Fibroblast of skin of scalp (primary cell): ENCODE measurements at regions not wholly inside any gene's neighbourhood (a gene's known extent, or its start where the extent isn't known, plus 50 kb on each side); places are given as distances from the start of the nearest gene placed in this dataset.

Experiments
- DNase-seq: peaks from one replicate; pipeline ENCODE4 v3.0.0-alpha.2; 2013

DNA sequence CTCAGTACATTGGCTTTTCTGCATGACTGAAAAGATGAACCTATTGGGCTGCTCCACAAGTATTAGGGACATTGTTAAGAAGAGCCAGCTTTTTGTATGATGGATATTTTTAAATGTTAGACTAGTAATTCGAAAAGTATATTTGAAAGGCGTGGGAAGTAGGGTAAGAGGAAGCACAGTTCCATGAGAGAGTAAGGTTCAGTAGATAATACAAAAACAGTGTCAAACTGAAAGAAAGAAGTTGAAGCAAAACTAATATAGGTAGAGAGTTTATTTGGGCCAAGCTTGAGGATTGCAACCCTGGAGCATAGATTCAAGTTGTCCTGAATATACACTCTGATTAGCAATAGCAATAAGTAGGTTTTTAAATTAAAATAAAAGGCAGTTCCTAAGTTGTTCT is 193.9 kb downstream of the RASSF9 start:
- DNase-seq, result no peak

- peak; percentile 37 for DNase-seq
Observed at GRCh38 chr12:85642808-85643207, 193.4 kb downstream of the RASSF9 start.

- no peak for DNase-seq
Observed at GRCh38 chr12:85644508-85644907, 191.7 kb downstream of the RASSF9 start.

GRCh38 chr12:85653731-85654455 is 182.3 kb downstream of the RASSF9 start:
- DNase-seq, result no peak

GRCh38 chr12:85654456-85654840 is 181.8 kb downstream of the RASSF9 start:
- DNase-seq, result no peak

GRCh38 chr12:85656561-85656960 is 179.6 kb downstream of the RASSF9 start:
- DNase-seq, result no peak

GRCh38 chr12:85657251-85657650 is 179.0 kb downstream of the RASSF9 start:
- no peak for DNase-seq

DNA sequence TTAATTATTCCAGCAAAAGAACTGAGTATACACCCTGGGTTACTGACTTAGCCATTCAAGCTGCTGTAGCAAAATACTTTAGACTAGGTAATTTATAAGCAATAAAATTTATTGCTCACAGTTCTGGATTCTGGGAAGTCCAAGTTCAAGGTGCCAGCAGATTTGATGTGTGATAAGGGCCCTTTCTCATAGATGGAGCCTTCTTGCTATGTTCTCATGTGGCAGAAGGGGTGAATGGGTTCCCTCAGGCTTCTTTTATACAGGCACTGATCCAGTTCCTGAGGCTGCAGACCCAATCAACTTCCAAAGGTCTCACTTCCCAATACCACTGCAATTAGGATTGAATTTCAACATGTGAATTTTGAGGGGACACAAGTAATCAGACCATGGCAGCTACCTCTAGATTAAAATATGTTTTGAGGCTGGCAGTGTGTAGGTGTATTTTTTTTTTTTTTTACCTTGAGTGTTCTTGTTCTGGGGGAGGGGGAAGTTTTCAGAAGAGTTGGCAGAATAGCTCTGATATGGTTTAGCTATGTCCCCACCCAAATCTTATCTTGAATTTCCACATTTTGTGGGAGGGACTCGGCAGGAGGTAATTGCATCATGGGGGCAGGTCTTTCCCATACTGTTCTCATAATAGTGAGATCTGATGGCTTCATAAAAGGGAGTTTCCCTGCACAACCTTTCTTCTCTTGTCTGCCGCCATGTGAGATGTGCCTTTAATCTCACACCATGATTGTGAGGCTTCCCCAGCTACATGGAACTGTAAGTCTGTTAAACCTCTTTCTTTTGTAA is 178.2 kb downstream of the RASSF9 start:
- no peak for DNase-seq

GRCh38 chr12:85659754-85660530 is 176.3 kb downstream of the RASSF9 start:
- no peak for DNase-seq

DNA sequence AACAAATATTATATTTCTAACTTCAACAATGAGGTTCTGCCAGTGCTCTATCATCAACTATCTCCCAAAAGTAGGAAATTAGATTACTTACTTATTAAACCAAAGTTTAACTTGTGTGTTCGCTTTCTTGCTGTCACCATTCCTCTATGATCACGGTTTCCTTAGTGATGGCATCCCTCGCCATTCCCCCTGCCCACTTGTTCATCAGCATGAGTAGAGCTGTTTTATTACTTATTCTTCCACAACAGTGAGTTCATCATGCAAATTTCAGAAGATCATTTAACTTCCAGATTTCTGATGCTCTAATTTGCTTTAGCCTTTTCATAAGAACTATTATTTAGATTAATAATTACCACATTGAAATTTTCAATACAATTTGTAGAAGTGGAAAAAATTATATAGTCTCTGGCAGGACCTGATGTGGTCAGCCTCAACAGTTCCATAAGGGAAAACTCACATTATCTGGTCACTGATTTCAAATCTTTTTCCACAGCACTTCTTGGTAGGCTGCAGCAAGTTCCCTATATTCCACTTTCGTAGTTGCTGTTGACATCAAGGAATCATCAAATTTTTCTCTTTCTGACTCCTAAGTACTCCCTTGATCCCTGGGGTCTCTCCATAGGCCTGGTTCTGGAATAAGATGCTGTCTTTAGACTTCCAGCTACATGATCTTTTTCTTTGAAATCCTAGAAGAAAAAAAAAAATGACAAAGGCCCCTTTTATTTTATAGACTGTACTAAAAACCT is 174.6 kb downstream of the RASSF9 start:
- DNase-seq, result no peak

GRCh38 chr12:85662207-85662602 is 174.0 kb downstream of the RASSF9 start:
- no peak for DNase-seq

DNA sequence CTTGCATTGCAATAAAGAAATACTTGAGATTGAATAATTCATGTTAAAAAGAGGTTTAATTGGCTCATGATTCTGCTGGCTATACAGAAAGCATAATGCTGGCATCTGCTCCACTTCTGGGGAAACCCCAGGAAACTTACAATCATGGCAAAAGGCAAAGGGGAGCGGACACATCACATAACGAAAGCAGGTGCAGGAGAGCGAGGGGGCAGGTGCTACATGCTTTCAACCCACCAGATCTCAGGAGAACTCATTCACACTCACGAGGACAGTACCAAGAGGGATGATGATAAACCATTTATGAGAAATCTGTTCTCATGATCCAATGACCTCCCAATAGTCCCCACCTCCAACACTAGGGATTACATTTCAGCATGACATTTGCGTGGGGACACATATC is 172.6 kb downstream of the RASSF9 start:
- no peak for DNase-seq

- DNase-seq, result no peak
Observed at GRCh38 chr12:85664429-85664828, 171.8 kb downstream of the RASSF9 start.

GRCh38 chr12:85669911-85670310 is 166.3 kb downstream of the RASSF9 start:
- no peak for DNase-seq

GRCh38 chr12:85672436-85672835 is 163.8 kb downstream of the RASSF9 start:
- no peak for DNase-seq

DNA sequence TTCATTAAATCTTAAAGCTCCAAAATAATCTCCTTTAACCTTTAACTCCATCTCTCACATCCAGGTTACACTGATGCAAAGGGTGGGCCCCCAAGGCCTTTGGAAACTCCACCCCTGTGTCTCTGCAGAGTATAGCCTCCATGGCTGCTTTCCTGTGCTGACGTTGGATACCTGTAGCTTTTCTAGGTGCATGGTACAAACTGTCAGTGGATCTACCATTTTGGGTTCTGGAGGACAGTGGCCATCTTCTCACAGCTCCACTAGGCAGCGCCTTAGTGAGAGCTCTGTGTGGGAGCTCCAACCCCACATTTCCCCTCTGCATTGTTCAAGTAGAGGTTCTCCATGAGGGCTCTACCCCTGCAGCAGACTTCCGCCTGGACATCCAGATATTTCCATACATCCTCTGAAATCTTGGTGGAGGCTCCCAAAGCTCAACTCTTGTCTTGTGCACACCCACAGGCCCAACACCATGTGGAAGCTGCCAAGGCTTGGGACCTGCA is 162.2 kb downstream of the RASSF9 start:
- no peak for DNase-seq

- no peak for DNase-seq
Observed at GRCh38 chr12:85676816-85677749, 159.1 kb downstream of the RASSF9 start.

- no peak for DNase-seq
Observed at GRCh38 chr12:85679296-85679695, 156.9 kb downstream of the RASSF9 start.

GRCh38 chr12:85680881-85681280 is 155.3 kb downstream of the RASSF9 start:
- DNase-seq, result no peak

DNA sequence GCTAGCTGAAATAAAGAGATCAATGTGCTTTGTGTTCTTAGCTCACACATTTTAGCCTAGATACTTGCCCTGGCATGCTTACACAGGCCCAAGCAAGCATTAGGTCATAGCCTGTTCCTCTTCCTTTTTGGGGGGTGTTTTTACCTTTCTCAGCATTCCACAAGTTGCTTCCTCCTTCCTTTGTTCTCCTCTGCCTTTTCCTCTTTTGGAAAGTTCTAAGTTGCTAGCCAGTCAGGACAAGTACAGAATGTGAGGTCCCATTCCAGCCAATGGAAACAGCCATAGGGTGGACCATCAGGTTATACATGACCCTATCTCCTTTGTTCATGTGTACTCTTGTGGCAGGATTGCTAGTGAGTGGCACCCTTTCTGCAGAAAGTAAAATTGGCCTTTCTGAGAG is 154.9 kb downstream of the RASSF9 start:
- DNase-seq, result no peak

GRCh38 chr12:85683051-85683450 is 153.2 kb downstream of the RASSF9 start:
- no peak for DNase-seq
